ENCODE measurements at regions not wholly inside any gene's neighbourhood (a gene's known extent, or its start where the extent isn't known, plus 50 kb on each side); places are given as distances from the start of the nearest gene placed in this dataset.

DNA sequence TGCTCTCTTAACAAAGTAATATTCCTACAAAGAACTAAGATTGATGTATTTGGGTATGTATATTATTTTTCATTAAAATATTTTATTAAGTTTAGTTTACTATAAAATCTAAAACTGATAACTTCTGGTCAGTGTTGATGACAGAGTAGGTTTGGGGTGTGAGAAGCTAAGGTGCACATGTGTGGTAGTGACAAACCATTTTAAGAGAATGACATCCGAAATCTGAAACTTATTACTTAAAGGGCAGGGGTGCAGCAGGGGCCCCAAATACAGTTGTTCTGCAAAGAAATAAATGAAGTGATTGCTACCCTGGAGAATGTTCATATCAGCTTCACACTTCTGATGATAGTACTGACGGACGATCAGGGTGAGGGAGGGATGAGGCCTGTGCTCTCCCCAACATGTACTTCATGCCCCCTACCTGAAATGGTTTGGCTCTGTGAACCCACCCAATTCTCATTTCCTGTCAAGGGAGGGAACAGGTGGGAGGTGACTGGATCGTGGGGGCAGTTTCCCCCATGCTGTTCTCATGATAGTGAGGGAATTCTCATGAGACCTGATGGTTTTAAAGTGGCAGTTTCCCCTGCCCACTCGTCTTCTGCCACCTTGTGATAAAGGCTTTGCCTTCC is 125.3 kb upstream of the RFX3 start:
- no peaks in the 10 kb centered on the region for H3K36me3 ChIP-seq (ENCODE audit: insufficient read depth, low read length)
- Mint-ChIP-seq H3K9me3 (no peaks in the 10 kb centered on the region), H3K4me1 (ENCODE audit: low read depth) (peaks cover 5% of the 10 kb centered on the region), H3K27ac (no peak overlapping the region), H3K27me3 (no peaks in the 10 kb centered on the region), H3K4me3 (no peak overlapping the region), H3K36me3 (ENCODE audit: low read depth) (peaks cover 5% of the 10 kb centered on the region)
- ChIA-PET POLR2A (no interaction called here), CTCF (no interaction called here)
- DNase-seq (no peak), ATAC-seq (ENCODE audit: poor library complexity) (no peak)
- H3K9me3 ChIP-seq (ENCODE audit: control insufficient read depth in 1 of 2, insufficient read depth in 1 of 2, low read length in 2 of 2): no peaks in the 10 kb centered on the region
- no peaks in the 10 kb centered on the region for H3K27me3 ChIP-seq (ENCODE audit: control insufficient read depth in 1 of 2, insufficient read depth in 2 of 2, low read length in 2 of 2)
- H3K4me3 ChIP-seq (ENCODE audit: low read length): no peak overlapping the region
- H3K4me1 ChIP-seq (ENCODE audit: insufficient read depth, low read length): no peaks in the 10 kb centered on the region
- H3K27ac ChIP-seq (ENCODE audit: low read depth in 1 of 2, low read length in 2 of 2): no peak overlapping the region
- TF ChIP-seq, protein P1, sequence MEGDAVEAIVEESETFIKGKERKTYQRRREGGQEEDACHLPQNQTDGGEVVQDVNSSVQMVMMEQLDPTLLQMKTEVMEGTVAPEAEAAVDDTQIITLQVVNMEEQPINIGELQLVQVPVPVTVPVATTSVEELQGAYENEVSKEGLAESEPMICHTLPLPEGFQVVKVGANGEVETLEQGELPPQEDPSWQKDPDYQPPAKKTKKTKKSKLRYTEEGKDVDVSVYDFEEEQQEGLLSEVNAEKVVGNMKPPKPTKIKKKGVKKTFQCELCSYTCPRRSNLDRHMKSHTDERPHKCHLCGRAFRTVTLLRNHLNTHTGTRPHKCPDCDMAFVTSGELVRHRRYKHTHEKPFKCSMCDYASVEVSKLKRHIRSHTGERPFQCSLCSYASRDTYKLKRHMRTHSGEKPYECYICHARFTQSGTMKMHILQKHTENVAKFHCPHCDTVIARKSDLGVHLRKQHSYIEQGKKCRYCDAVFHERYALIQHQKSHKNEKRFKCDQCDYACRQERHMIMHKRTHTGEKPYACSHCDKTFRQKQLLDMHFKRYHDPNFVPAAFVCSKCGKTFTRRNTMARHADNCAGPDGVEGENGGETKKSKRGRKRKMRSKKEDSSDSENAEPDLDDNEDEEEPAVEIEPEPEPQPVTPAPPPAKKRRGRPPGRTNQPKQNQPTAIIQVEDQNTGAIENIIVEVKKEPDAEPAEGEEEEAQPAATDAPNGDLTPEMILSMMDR (IDR thresholded peaks at IDR 0.05): no peak
- intact Hi-C loops (cut with DNase I, micrococcal nuclease): no loop called here

DNA sequence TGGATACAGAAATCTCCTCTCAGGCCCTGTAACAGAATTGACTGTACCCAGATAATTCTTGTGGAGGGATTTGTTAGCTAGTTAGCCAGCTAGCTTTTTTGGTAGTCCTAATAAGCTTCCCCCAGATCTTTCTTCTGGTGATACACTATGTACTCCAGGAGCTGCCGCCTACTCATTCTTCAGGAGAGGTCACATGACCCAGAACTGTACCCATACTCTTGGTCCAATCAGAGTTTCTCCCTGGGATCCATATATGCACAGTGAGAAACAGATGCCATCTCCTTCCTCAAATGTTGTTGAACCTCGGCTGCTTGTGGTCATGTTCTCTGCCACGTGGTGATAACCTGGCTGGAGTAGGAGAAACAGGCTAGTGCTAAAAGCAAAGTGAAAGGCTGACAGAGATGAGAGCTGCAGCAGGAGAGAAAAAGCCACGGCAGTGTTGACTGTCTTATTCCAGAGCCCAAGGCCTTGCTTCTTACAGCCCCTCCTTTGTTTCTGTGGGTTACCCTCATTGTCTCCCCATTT is 123.0 kb upstream of the RFX3 start:
- TF ChIP-seq, protein P1 (IDR thresholded peaks at IDR 0.05): no peak
- H3K27me3 Mint-ChIP-seq: no peaks in the 10 kb centered on the region
- Histone ChIP-seq H3K4me1 (ENCODE audit: insufficient read depth, low read length) (no peaks in the 10 kb centered on the region), H3K36me3 (ENCODE audit: insufficient read depth, low read length) (no peaks in the 10 kb centered on the region), H3K27me3 (ENCODE audit: control insufficient read depth in 1 of 2, insufficient read depth in 2 of 2, low read length in 2 of 2) (no peaks in the 10 kb centered on the region), H3K9me3 (ENCODE audit: control insufficient read depth in 1 of 2, insufficient read depth in 1 of 2, low read length in 2 of 2) (no peaks in the 10 kb centered on the region), H3K27ac (ENCODE audit: low read depth in 1 of 2, low read length in 2 of 2) (no peak overlapping the region), H3K4me3 (ENCODE audit: low read length) (no peak overlapping the region)
- POLR2A ChIA-PET: no interaction called here
- H3K4me3 Mint-ChIP-seq: no peak overlapping the region
- ATAC-seq (ENCODE audit: poor library complexity) (no peak), DNase-seq (no peak)
- intact Hi-C loops (cut with DNase I, micrococcal nuclease): loop anchor here in 1 of 2 experiments (5.0 kb wide), 2 partner anchors 181 to 406 kb away; no protein-coding TSS in a partner anchor
- H3K27ac Mint-ChIP-seq: no peak overlapping the region
- CTCF ChIA-PET: interaction anchor here (1.4 kb wide), 1 partner anchor 16 kb away, joined by 3 read pairs; no protein-coding TSS in a partner anchor
- no peaks in the 10 kb centered on the region for H3K9me3 Mint-ChIP-seq
- H3K36me3 Mint-ChIP-seq (ENCODE audit: low read depth): no peaks in the 10 kb centered on the region
- no peaks in the 10 kb centered on the region for H3K4me1 Mint-ChIP-seq (ENCODE audit: low read depth)

DNA sequence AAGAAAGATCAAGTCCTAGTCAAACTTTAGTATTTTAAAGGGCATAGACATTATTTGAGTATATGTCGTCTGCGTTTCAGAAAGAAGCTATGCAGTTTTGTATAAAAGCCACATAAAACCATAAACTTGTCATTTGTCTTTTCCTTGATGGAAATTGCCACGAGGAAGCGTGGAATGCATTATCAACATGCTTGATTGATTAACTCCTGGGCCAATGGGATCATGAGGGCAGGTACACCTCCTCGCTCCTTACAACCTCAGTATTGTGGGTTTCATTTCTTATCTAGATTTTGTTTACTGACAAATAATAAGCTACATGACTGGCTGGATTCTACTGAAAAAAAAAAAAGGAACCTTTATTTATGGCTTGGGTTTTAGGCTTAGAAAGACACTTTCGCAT is 122.5 kb upstream of the RFX3 start:
- Mint-ChIP-seq H3K36me3 (ENCODE audit: low read depth) (no peaks in the 10 kb centered on the region), H3K9me3 (no peaks in the 10 kb centered on the region), H3K27ac (no peak overlapping the region), H3K4me3 (no peak overlapping the region), H3K4me1 (ENCODE audit: low read depth) (no peaks in the 10 kb centered on the region), H3K27me3 (no peaks in the 10 kb centered on the region)
- no peaks in the 10 kb centered on the region for H3K4me1 ChIP-seq (ENCODE audit: insufficient read depth, low read length)
- H3K9me3 ChIP-seq (ENCODE audit: control insufficient read depth in 1 of 2, insufficient read depth in 1 of 2, low read length in 2 of 2): no peaks in the 10 kb centered on the region
- ATAC-seq (ENCODE audit: poor library complexity) (no peak), DNase-seq (no peak)
- ChIA-PET CTCF (interaction anchor here (1.0 to 1.4 kb wide), 2 partner anchors 16 to 184 kb away, joined by 3 read pairs; no protein-coding TSS in a partner anchor), POLR2A (interaction anchor here (1.0 kb wide), 1 partner anchor 121 kb away, joined by 4 read pairs; no protein-coding TSS in a partner anchor)
- no peak overlapping the region for H3K27ac ChIP-seq (ENCODE audit: low read depth in 1 of 2, low read length in 2 of 2)
- H3K36me3 ChIP-seq (ENCODE audit: insufficient read depth, low read length): no peaks in the 10 kb centered on the region
- intact Hi-C loops (cut with DNase I, micrococcal nuclease): loop anchor here in 1 of 2 experiments (5.0 kb wide), 2 partner anchors 181 to 406 kb away; no protein-coding TSS in a partner anchor
- H3K4me3 ChIP-seq (ENCODE audit: low read length): no peak overlapping the region
- H3K27me3 ChIP-seq (ENCODE audit: control insufficient read depth in 1 of 2, insufficient read depth in 2 of 2, low read length in 2 of 2): no peaks in the 10 kb centered on the region
- TF ChIP-seq, protein P1 (IDR thresholded peaks at IDR 0.05): no peak

Measured in CD4-positive, alpha-beta T cell (primary cell).